ENCODE measurements at regions not wholly inside any gene's neighbourhood (a gene's known extent, or its start where the extent isn't known, plus 50 kb on each side); places are given as distances from the start of the nearest gene placed in this dataset.

GRCh38 chr15:53034767-53035245 lies 244.7 kb upstream of the ONECUT1 start:
- no peaks in the 10 kb centered on the region for H3K9me3 ChIP-seq (ENCODE audit: control extremely low read depth in 1 of 3, control insufficient read depth in 2 of 3, insufficient read depth in 1 of 3, low read length in 2 of 3)
- no peak overlapping the region for H3K9ac ChIP-seq (ENCODE audit: low read length)
- POLR2A ChIA-PET, result no interaction called here
- no peak overlapping the region for H3K27ac Mint-ChIP-seq
- DNase-seq (no peak), ATAC-seq (ENCODE audit: low read depth) (no peak)
- no peak overlapping the region for H3K4me2 ChIP-seq (replicated peaks; ENCODE audit: low read depth, low read length, poor library complexity, severe bottlenecking)
- no peak overlapping the region for H3K4me3 ChIP-seq (ENCODE audit: control extremely low read depth in 1 of 5, extremely low read depth in 1 of 5, insufficient read depth in 1 of 5, low read depth in 2 of 5, low read length in 4 of 5)
- no peak overlapping the region for H2AFZ ChIP-seq (ENCODE audit: insufficient read depth, low read depth, low read length, poor library complexity, severe bottlenecking)
- 100% methylated on average over 2 of the region's 4 CpGs for WGBS (ENCODE audit: insufficient coverage)
- no peaks in the 10 kb centered on the region for H4K20me1 ChIP-seq (ENCODE audit: control insufficient read depth, insufficient read depth, low read length, poor library complexity, severe bottlenecking)
- no peaks in the 10 kb centered on the region for H3K9me3 Mint-ChIP-seq (ENCODE audit: insufficient read depth)
- no peak overlapping the region for H3K27ac ChIP-seq (ENCODE audit: low read length in 2 of 2)
- no peaks in the 10 kb centered on the region for H3K79me2 ChIP-seq (ENCODE audit: control insufficient read depth, insufficient read depth, low read length)
- peaks cover 0 to 6% (median 3%) of the 10 kb centered on the region in 4 experiments for H3K27me3 ChIP-seq (replicated peaks in 1 of 4; ENCODE audit: control extremely low read depth in 1 of 4, control insufficient read depth in 3 of 4, insufficient read depth in 4 of 4, low read length in 3 of 4)
- TF ChIP-seq CTCF (IDR thresholded peaks at IDR 0.05), result no peak
- no peak for TF ChIP-seq EZH2 (IDR thresholded peaks at IDR 0.05; ENCODE audit: borderline replicate concordance, insufficient read depth, low read depth, low read length, poor library complexity, severe bottlenecking)
- no peak overlapping the region for H3K4me3 Mint-ChIP-seq
- no peaks in the 10 kb centered on the region for H3K4me1 ChIP-seq (ENCODE audit: control insufficient read depth in 2 of 2, insufficient read depth in 2 of 2, low read length in 2 of 2)
- H3K36me3 ChIP-seq (replicated peaks in 1 of 2; ENCODE audit: control extremely low read depth in 1 of 2, control insufficient read depth in 1 of 2, extremely low read depth in 1 of 2, insufficient read depth in 2 of 2, low read length in 1 of 2), result no peaks in the 10 kb centered on the region
- CTCF ChIA-PET, result no interaction called here
- H3K4me1 Mint-ChIP-seq, result no peaks in the 10 kb centered on the region
- intact Hi-C loops (cut with micrococcal nuclease), result no loop called here
- H3K27me3 Mint-ChIP-seq, result peaks cover 10% of the 10 kb centered on the region

DNA sequence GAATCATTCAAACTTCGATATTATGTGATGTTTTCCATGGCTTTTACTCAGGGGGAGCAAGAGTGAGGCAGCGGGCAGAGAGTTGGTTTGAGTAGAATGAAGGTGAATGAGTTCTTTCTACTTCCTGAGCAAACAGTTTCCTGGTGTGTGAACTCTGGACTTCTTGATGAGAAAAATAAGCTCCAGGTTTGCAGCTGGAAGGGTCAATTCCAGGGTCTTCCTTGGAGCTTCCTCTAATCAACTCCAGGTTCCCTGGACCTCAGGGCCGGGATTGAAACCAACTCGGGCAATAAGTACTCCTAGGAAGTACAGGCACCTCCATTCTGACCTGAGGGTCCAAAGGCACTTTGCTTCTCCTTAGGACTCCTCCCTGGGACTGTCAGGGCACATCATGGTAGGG lies 243.6 kb upstream of the ONECUT1 start:
- Mint-ChIP-seq H3K27ac (no peak overlapping the region), H3K9me3 (ENCODE audit: insufficient read depth) (no peaks in the 10 kb centered on the region), H3K4me1 (no peaks in the 10 kb centered on the region), H3K4me3 (no peak overlapping the region), H3K27me3 (peaks cover 10% of the 10 kb centered on the region)
- no peak for TF ChIP-seq CTCF (IDR thresholded peaks at IDR 0.05)
- H3K79me2 ChIP-seq (ENCODE audit: control insufficient read depth, insufficient read depth, low read length), result no peaks in the 10 kb centered on the region
- no peak overlapping the region for H3K9ac ChIP-seq (ENCODE audit: low read length)
- 73% methylated on average over 4 of the region's 4 CpGs for WGBS (ENCODE audit: insufficient coverage)
- no peak overlapping the region for H3K27ac ChIP-seq (ENCODE audit: low read length in 2 of 2)
- no peaks in the 10 kb centered on the region for H3K4me1 ChIP-seq (ENCODE audit: control insufficient read depth in 2 of 2, insufficient read depth in 2 of 2, low read length in 2 of 2)
- no peaks in the 10 kb centered on the region for H3K36me3 ChIP-seq (replicated peaks in 1 of 2; ENCODE audit: control extremely low read depth in 1 of 2, control insufficient read depth in 1 of 2, extremely low read depth in 1 of 2, insufficient read depth in 2 of 2, low read length in 1 of 2)
- peaks cover 0 to 5% (median 2%) of the 10 kb centered on the region in 4 experiments for H3K27me3 ChIP-seq (replicated peaks in 1 of 4; ENCODE audit: control extremely low read depth in 1 of 4, control insufficient read depth in 3 of 4, insufficient read depth in 4 of 4, low read length in 3 of 4)
- ATAC-seq (ENCODE audit: low read depth), result no peak
- H3K4me3 ChIP-seq (ENCODE audit: control extremely low read depth in 1 of 5, extremely low read depth in 1 of 5, insufficient read depth in 1 of 5, low read depth in 2 of 5, low read length in 4 of 5), result no peak overlapping the region
- no peak overlapping the region for H2AFZ ChIP-seq (ENCODE audit: insufficient read depth, low read depth, low read length, poor library complexity, severe bottlenecking)
- ChIA-PET CTCF (no interaction called here), POLR2A (no interaction called here)
- no peaks in the 10 kb centered on the region for H3K9me3 ChIP-seq (ENCODE audit: control extremely low read depth in 1 of 3, control insufficient read depth in 2 of 3, insufficient read depth in 1 of 3, low read length in 2 of 3)
- no peak for DNase-seq
- intact Hi-C loops (cut with micrococcal nuclease), result no loop called here
- H4K20me1 ChIP-seq (ENCODE audit: control insufficient read depth, insufficient read depth, low read length, poor library complexity, severe bottlenecking), result no peaks in the 10 kb centered on the region
- H3K4me2 ChIP-seq (replicated peaks; ENCODE audit: low read depth, low read length, poor library complexity, severe bottlenecking), result no peak overlapping the region

Measured in B cell (primary cell).